GM21723 (cell line): ENCODE measurements at regions not wholly inside any gene's neighbourhood (a gene's known extent, or its start where the extent isn't known, plus 50 kb on each side); places are given as distances from the start of the nearest gene placed in this dataset.
"Not testable (repeated sequence)": the region's sequence is repeated elsewhere in the genome, so short reads cannot be mapped to it uniquely, and the experiment has no call there.

Experiments used
- ATAC-seq: cut with Tn5 transposase; IDR thresholded peaks from one replicate; pipeline ENCODE4 v1.9.1; 2021; ENCODE audit warnings: mild to moderate bottlenecking, moderate library complexity; ENCODE audit not compliant: unreplicated experiment

DNA sequence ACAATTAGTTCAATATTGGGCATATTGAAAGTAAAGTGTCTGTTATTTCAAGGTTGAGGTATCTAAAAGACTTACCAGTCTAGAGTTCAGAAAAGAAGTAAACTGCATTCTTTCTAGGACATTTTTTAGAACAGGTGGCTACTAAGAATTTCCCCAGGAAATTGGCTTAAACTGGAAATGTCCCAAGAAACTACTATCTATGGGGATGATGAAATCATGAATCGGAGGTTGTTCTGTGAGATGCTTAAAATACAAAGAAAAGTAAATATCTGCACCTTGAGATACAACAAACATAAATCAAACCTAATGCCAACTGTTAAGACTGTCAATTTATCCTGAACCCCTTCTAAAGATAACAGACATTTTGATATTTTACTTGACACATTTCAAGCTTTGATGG is 226.5 kb upstream of the NREP start:
- ATAC-seq: no peak

DNA sequence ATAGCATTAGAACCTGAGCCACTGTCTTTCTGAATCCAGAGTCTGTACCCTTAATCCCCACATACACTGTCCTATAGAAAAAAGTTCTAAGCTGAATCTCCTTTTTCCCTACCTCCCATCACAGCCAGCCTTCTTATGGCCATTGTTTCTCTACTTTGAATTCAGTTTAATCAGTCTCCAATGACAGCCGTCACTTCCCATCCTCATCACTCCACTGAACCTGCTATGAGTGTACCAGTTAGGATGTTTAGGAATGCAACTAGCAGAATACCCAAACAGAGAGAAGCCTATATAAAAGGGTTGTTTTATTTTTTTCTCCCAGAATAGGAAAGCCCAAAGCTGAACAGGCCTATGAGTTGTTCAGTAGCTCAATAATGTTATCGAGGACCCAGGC is 220.4 kb upstream of the NREP start:
- ATAC-seq: no peak

DNA sequence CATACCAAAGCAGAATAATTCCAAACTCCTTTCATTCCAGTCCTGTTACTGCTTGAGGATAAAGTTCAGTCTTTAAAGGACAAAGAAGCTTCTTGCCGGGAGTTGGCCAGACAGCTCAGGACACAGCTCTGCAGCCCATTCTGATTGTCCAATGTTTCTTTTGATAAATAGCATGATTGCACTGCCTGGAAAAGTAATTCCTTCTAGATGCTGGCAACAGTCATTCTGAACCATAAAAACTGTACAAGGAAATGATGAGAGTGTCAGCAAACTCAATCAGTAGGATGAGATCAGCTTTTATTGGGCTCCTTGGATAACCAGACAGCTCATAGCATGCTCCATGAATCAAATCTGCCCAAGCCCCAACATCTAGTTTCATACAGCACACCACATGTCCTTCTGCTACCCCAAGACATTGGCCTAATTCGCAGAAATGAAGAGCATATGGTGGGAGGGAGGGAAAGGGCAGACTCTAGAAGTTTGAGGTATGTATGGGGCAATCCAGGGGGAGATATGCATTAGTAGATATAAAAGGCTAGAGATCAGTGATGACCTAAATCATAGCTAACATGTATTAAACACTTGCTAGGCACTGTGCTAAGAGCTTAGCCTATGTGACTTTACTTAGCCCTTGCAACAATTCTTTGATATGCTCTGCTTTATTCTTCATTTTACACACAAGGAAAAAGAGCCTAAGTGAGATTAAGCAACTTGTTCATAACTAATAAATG is 219.9 kb upstream of the NREP start:
- no peak for ATAC-seq

DNA sequence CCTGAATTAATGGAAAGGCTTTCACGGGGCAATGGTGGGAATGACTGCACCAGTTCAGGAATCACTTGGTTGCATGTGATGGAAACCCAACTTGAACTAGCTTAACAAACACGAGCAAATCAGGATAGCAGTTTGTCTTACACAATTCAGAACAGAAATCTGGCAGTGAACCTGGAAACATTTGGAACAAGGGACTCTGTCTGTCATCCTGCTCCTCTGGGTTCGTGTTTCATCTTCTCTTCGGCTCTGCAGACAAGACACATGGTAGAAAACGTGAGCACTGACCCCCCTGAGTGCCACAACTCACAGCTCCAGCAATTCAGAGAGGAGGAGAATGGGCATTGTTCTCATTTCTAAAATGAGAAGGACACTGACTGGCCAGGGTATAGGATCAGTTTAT is 218.1 kb upstream of the NREP start:
- ATAC-seq: no peak

DNA sequence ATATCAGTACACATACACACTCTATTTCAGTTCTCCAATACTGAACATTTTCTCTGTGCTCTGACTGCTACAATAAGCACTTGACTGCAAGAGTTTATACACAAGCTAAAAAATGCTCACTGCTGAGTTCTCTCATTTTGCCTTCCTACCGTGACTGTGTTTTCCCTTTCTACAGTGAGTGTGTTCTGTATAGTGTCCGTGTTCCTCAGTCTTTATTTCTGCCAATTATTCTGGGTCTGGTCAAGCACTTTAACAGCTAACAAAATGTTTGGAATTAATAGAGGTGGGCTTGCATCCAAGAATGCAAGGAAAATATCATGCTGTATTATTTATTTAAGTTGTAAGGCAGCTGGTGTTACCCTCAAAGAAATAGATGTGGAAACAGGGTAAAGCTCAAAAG is 217.0 kb upstream of the NREP start:
- no peak for ATAC-seq

DNA sequence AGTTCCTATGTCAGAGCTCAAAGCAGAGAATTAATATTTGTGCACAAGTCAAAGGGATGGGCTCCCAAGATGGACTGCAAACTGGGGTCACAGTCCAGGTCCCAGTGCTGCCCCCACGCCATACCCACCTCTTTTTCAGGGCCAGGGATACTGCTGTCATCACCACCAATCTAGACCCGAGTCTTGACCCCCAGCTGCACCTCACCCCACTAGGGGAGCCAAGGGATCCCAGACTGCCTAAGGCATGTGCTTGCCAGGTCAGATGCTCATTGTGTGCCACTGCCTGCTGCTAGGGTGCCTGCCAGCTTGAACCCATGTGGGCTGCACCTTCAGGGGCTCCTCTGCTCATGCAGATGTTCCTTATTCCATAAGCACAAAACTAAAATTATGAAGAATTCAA is 215.6 kb upstream of the NREP start:
- no peak for ATAC-seq

DNA sequence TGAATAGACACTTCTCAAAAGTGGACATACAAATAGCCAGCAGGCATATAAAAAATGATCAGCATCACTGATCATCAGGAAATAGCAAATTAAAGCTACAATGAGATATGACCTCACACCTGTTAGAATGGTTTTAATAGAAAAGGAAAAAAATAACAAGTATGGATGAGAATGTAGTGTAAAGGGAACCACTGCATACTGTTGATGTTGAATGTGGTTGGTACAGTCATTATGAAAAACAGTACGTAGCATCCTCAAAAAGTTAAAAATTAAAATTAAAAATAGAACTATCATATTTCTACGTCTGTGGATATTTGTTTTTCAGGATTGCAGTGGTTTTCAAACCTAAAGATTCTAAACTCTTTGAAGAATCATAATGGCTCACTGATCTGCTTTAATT is 215.1 kb upstream of the NREP start:
- no peak for ATAC-seq

DNA sequence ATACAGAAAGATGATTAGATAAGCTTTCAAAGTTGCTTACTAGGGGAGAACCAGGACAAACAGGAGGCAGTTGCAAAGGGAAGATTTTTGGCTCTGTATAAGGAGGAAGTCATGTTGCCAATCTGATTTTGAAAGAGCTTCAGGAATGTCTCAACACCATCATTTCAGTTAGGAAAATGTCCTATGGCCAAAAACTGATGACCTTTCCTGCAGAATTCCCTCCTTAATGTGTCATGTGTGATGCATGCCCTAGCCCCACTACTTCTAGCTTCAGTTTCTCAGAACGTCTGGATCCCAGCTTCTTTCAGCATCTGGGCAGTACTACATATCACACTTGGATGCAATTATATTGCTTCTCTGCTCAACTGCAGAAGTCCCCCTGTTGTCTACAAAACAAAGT is 211.5 kb upstream of the NREP start:
- ATAC-seq: no peak

DNA sequence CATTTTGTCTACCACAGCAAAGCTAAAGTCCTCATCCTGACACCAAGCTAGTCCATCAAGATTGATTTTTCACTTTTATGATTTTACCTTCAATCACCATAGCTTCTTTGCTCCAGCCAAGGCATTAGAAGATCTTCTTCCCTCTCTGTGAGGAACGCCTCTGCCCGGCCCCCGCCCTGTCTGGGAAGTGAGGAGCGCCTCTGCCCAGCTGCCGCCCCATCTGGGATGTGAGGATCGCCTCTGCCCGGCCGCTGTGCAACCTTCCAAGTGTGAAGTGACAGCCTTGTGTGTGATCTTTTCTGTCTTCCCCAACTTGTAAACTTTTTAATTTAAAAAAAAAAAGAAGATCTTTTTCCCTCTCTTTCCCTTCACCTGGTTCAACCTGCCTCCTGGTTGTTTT is 210.5 kb upstream of the NREP start:
- no peak for ATAC-seq

DNA sequence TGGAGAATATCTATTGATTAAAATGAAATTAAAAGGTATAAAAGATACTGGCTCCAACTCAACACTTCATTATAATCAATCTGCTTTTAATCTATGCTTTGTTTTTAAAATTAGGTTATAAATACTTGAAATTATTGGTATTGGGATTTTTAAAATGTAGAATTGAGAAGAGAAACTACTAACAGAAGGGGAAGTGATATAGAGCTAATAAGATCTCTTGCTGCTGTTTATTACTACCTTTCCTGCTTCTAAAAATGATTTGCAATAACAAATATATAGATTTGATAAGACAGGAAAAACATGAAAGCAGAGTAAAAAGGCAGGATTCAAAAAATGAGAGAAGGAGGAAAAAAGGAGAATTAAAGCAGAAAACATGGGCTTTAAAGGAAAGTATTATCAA is 209.3 kb upstream of the NREP start:
- no peak for ATAC-seq

DNA sequence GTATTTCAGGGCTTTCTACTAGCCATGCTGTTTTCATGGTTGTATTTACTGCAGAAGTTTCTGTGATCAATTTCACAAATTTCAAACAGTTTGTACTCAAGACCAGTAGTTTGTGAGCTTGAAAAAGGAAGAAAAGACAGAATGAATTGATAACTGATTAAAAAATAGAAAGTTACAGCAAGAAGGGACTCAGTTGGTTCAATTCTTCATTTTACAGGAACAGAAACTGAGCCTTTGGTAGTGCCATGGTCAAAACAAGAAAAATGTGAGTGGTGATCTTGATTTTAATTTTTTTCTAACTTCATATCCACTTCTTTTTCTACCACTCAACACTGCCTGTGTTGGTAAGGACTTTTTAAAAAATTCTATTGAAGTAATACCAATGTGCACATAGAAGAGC is 206.6 kb upstream of the NREP start:
- ATAC-seq: no peak

DNA sequence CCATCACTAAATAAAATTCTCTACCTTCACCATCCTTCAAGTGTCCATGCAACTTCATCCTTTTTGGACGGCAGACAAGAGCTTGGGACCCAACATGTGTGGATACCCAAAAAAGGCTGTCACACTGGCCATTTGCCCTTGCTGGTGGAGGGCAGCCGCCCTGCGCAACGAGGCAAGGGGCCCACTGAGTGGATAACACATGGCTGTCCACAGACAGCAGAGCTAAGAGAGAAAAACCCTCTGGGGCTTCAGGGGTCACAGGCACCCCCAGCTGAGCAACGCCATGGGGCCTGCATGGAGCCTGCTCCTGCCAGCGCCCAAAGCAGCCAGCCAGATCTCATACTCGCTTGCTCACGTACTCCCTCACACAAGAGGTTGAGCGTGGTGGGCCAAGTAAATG is 205.9 kb upstream of the NREP start:
- no peak for ATAC-seq

DNA sequence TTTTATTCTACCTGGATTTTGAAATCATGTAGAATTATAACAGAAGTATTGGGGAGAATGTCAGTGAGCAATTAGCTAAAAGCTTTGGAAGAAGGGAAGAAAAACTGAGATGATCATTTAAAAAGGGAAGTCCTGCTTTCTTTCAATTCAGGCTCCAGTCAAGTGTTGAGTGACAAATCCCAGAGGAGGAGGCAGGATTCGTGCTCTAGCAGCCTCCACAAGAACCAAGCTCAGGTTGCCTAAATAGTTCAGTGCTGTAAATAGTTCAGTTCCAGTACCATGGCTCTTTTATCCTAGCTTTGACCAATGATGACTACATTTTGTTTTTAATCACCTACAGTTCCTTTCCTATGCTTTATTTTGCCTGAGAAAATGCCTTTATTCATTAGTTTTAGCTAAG is 204.9 kb upstream of the NREP start:
- ATAC-seq: no peak

DNA sequence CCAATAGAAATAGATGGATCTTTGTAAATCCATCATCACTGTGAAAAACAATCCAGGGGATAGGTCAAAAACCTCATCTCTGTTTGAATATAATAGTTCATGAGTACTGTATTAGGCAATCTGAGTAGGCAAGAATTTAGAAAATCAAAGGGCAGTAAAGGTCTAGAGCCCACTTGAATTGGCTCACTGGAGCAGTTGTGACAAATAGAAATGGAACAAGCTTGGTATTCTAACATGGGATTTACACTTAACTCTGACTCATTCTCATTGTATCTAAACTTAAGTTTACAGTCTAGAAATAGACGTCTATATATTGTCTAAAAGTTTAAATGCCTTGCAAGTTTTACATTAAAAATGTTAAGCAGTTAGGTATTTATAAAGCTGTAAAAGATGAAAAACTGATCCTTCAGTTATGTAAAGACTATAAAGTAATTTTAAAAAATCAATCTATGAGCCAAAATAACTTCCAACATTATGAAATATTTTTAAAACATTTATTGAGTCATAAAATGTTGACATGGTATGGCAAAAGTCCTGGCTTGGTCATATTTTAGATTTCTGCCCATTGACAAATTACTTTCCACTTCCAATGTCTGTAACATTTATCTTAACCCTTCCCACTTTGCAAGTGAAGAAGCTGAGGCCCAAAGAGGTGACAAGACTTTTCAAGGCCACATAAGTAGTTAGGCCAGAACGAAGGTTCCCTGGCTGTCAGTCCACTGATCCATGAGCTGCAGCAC is 203.7 kb upstream of the NREP start:
- ATAC-seq: no peak

DNA sequence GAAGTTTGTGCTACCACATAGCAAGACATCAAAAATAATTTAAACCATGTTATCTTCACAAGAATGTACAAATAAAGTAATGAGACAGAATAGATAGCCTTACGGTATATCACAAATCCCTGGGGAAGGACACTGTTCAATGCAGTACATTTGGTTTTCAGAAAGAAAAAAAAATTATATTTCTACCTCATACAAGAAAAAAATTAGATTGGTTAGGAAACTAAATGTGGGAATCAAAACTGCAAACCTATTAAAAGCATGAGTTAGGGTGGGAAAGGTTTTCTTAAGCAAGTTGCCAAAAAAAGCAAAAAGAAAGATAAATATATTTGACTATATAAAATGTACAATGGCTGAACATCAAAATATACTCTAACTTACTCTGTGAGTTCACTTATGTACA is 201.9 kb upstream of the NREP start:
- no peak for ATAC-seq

DNA sequence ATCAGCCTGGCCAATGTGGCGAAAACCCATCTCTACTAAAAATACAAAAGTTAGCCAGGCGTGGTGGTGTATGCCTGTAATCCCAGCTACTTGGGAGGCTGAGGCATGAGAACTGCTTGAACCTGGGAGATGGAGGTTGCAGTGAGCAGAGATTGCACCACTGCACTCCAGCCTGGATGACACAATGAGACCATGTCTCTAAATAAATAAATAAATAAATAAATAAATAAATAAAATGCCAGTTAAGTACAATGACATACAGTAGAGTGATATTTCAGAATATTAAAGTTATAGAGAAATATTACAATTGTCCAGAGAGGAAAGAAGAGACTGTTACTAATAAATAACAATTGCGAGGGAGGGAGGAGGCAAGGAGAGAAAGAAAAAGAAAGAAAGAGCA is 199.8 kb upstream of the NREP start:
- not testable (repeated sequence) for ATAC-seq

DNA sequence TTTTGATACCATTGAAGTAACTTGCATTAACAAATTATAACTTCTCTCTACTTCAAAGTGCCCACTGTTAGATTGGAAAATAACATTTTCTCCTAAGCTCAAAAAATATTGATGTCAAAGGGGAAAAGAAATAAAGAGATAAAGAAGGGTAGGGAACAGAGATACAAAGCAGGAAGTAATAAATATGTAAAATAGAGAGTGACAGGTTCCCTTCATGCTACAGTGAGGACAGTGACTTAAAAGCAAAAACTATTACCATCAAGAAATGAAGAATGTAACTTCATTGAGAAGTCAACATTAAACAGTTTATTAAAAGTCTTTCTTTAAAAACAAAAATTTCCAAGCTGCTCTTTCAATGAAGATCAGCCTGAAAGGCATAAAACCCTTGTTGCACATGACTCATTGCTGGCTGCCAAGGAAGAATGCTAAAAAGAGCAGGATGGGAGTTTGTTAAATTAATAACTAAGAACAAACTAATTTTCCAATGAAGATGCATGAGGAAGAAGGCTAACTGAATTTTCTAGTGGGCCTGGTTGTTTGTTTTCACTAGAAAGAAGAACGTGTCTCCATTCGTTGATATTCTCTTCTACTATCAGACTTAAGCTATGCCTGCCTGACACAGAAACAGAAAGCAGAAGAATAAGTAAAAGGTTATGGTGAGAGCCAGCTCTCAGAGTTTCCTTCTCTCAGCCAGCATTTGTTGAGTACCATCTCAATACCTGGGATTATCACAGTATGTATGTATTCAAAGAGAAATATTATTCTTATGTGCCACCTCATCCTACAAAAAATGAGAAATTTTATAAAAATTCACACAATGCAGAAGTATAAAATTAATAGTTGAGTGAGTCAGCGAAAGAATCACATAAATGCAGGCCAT is 197.8 kb upstream of the NREP start:
- ATAC-seq: peak; percentile 83

DNA sequence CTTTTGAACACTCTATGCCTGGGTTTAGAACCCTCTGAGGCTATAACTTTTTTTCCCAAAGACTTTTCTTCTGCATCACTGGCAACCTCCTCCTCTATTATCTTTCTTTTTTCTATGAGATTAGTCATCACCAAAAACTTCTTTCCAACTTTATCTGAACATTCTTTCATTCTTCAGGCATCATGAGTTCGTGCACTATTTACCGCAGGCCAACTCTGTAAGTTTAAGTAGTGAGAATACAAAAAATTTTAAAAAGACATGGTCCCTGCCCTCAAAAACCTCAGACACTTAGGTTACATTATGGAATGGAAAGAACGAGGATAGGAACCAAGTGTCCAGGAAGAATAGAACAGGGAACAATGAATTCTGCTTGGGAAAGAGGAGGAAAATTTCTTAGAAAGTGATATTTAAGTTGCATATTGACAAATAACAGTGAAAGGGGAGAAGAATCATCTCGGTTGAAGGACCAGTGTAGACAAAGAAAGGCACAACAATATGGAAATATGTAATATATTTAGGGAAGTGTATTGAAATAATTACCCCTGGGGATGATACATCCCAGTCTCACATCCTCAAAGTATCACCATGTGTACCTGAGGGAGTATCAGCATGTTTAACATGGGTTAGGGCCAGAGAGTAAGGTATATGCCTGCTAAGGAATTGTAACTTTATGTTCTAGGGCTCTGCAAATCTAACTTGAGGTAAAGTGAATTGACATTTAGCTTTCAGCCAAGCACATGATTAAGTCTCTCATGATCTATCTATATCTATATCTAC is 196.5 kb upstream of the NREP start:
- no peak for ATAC-seq

DNA sequence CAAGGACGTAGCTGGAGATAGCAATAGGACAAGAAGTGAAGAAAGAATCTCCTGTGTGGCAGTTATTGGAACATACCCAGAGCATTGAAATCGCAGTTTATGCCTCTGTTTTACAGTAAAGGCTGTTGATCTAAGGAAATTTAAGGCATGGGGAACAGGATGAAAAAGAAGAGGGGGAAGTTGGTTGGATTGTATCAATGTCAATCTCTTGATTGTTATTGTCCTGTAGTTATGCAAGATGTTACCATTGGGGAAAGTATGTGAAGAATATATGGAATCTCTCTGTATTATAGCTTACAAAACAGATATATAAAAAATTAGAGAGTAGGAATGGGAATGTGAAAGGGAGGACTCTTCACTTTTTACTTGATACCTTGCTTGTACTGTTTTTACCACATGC is 195.6 kb upstream of the NREP start:
- no peak for ATAC-seq

DNA sequence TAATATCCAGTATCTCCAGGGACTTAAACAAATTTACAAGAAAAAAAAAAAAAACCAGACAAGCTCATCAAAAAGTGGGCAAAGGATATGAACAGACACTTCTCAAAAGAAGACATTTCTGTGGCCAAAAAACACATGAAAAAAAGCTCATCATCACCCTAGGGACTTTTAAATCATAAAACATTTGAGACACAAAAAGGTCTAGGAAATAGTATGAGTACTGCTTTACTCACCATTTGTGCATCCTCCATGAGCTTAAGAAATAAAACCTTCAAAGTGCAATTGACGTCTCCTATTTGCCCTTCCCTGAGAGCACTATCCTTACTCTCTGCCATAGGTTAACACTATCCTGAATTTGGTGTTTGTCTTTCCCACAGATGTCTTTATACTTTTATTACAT is 193.7 kb upstream of the NREP start:
- no peak for ATAC-seq
